HCT116 (cell line): ENCODE measurements at regions not wholly inside any gene's neighbourhood (a gene's known extent, or its start where the extent isn't known, plus 50 kb on each side); places are given as distances from the start of the nearest gene placed in this dataset.
"Not testable (repeated sequence)": the region's sequence is repeated elsewhere in the genome, so short reads cannot be mapped to it uniquely, and the experiment has no call there.

Experiments used
- ATAC-seq: fragments of 200-7000 bp; cut with Tn5 transposase; 2 replicates; pipeline ENCODE4 v1.9.1; 2020; ENCODE audit warnings: mild to moderate bottlenecking, moderate library complexity
- BruUV-seq: library from RNA; stranded (reverse); fragments of 400-500 nt; replicated peaks from 2 replicates; lab custom pipeline; 2021; lab: Mats Ljungman, UMichigan
- CTCF ChIA-PET: fragments of 300-600 bp; sonication (Branson Sonifier 250); formaldehyde crosslinking; loops from one replicate; lab custom pipeline; 2021; ENCODE audit warnings: antibody characterized with exemption; lab: Charles Lee
- POLR2A ChIA-PET: fragments of 300-600, 350-600 bp; sonication (Branson Sonifier 250); formaldehyde crosslinking; loops from one replicate; lab custom pipeline; 2021; ENCODE audit warnings: antibody characterized with exemption; lab: Charles Lee
- RAD21 ChIA-PET, 2 experiments: fragments of 300-600 bp; sonication (Branson Sonifier 250); formaldehyde crosslinking; loops; one replicate each; lab custom pipeline; 2023; ENCODE audit warnings: low total read pairs in 2 of 2; ENCODE audit not compliant: uncharacterized antibody in 2 of 2, unreplicated experiment in 2 of 2, low non-redundant PET in 1 of 2; lab: Charles Lee
- DNase-seq: peaks from one replicate; pipeline ENCODE4 v3.0.0-alpha.2; 2010; ENCODE audit warnings: low read depth, low spot score
- H2AFZ ChIP-seq: fragments of 200-600 bp; shearing (Covaris generic), sonication (generic); 2 replicates; pipeline ENCODE4 v1.6.1; 2017; ENCODE audit warnings: low read depth, mixed run types, mixed read lengths, antibody characterized with exemption, low read length; ENCODE audit not compliant: poor library complexity, severe bottlenecking
- H3K27ac ChIP-seq: 2 replicates; pipeline ENCODE4 v1.5.1; 2012; ENCODE audit warnings: low read depth, low read length
- H3K27me3 ChIP-seq: fragments of 200-600 bp; sonication (generic); 2 replicates; pipeline ENCODE4 v1.6.1; 2016; ENCODE audit warnings: mixed run types, low read length, mixed read lengths; ENCODE audit not compliant: insufficient read depth
- H3K36me3 ChIP-seq, 2 experiments: fragments of 200-500 bp in 1 of 2; fragments of 200-600 bp in 1 of 2; sonication (Bioruptor generic) in 1 of 2; sonication (generic) in 1 of 2; 2 replicates each; pipeline versions ENCODE4 v1.5.1 to v1.6.1; 2014 to 2016; ENCODE audit warnings: low read length in 2 of 2, inconsistent platforms in 1 of 2, mixed read lengths in 1 of 2, mixed run types in 1 of 2; ENCODE audit not compliant: insufficient read depth in 2 of 2, control insufficient read depth in 1 of 2
- H3K4me1 ChIP-seq, 2 experiments: fragments of 200-600 bp in 1 of 2; sonication (generic) in 1 of 2; 2 replicates each; pipeline versions ENCODE4 v1.5.1 to v1.6.1; 2012 to 2017; ENCODE audit warnings: low read length in 2 of 2, inconsistent platforms in 1 of 2, mild to moderate bottlenecking in 1 of 2, mixed read lengths in 1 of 2, mixed run types in 1 of 2, moderate library complexity in 1 of 2; ENCODE audit not compliant: insufficient read depth in 2 of 2, control insufficient read depth in 1 of 2
- H3K4me2 ChIP-seq: fragments of 200-600 bp; sonication (generic); 2 replicates; pipeline ENCODE4 v1.6.1; 2017; ENCODE audit warnings: mixed run types, low read length, mixed read lengths
- H3K4me3 ChIP-seq, 2 experiments: fragments of 200-600 bp in 1 of 2; sonication (generic) in 1 of 2; replicated peaks in 1 of 2; 2 replicates each; pipeline ENCODE4 v1.5.1; 2011 to 2016; ENCODE audit warnings: low read length in 2 of 2, control low read depth in 1 of 2, low read depth in 1 of 2, mild to moderate bottlenecking in 1 of 2, mixed read lengths in 1 of 2, mixed run types in 1 of 2
- H3K79me2 ChIP-seq: fragments of 200-600 bp; sonication (generic); 2 replicates; pipeline ENCODE4 v1.6.1; 2017; ENCODE audit warnings: mild to moderate bottlenecking, mixed run types, low read length, moderate library complexity, mixed read lengths; ENCODE audit not compliant: insufficient read depth
- H3K9ac ChIP-seq: fragments of 200-600 bp; sonication (generic); 2 replicates; pipeline ENCODE4 v1.6.1; 2016; ENCODE audit warnings: low read length, mixed read lengths
- H3K9me2 ChIP-seq: fragments of 200-600 bp; sonication (generic), shearing (Covaris generic); 2 replicates; pipeline ENCODE4 v1.6.1; 2017; ENCODE audit warnings: mixed run types, mild to moderate bottlenecking, moderate library complexity; ENCODE audit not compliant: insufficient read depth
- H3K9me3 ChIP-seq, 2 experiments: fragments of 200-500 bp in 1 of 2; fragments of 200-600 bp in 1 of 2; sonication (Bioruptor generic) in 1 of 2; sonication (generic) in 1 of 2; 2 replicates each; pipeline ENCODE4 v1.6.1; 2014 to 2017; ENCODE audit warnings: low read length in 2 of 2, mixed read lengths in 2 of 2, inconsistent platforms in 1 of 2, low read depth in 1 of 2, mild to moderate bottlenecking in 1 of 2, mixed run types in 1 of 2, moderate library complexity in 1 of 2; ENCODE audit not compliant: control insufficient read depth in 1 of 2, insufficient read depth in 1 of 2
- H4K20me1 ChIP-seq: fragments of 200-600 bp; sonication (generic), shearing (Covaris generic); 2 replicates; pipeline ENCODE4 v1.6.1; 2017; ENCODE audit warnings: mixed run types, mild to moderate bottlenecking, moderate library complexity; ENCODE audit not compliant: insufficient read depth
- EGR1 ChIP-seq: IDR thresholded peaks from 2 replicates; pipeline ENCODE4 v1.6.1; 2012; ENCODE audit warnings: low read depth
- ELF1 ChIP-seq: IDR thresholded peaks from 2 replicates; pipeline ENCODE4 v1.6.1; 2012; ENCODE audit warnings: low read depth, borderline replicate concordance
- EZH2 ChIP-seq: fragments of 200-600 bp; sonication (generic); IDR thresholded peaks from 2 replicates; pipeline ENCODE4 v1.6.1; 2017; ENCODE audit warnings: antibody characterized with exemption, mixed run types
- EZH2phosphoT487 ChIP-seq: fragments of 200-600 bp; IDR thresholded peaks from 2 replicates; pipeline ENCODE4 v1.6.1; 2018; ENCODE audit warnings: antibody characterized with exemption, borderline replicate concordance
- JUND ChIP-seq: IDR thresholded peaks from 2 replicates; pipeline ENCODE4 v1.6.1; 2012
- POLR2A ChIP-seq: IDR thresholded peaks from 2 replicates; pipeline ENCODE4 v1.7.0; 2011; ENCODE audit warnings: borderline replicate concordance; ENCODE audit not compliant: insufficient read depth, insufficient read length; ENCODE audit errors: extremely low read depth
- RAD21 ChIP-seq: IDR thresholded peaks from 2 replicates; pipeline ENCODE4 v1.6.1; 2012; ENCODE audit warnings: low read depth, mild to moderate bottlenecking
- YY1 ChIP-seq: IDR thresholded peaks from 2 replicates; pipeline ENCODE4 v1.6.1; 2011; ENCODE audit warnings: low read length, low read depth, moderate library complexity, mild to moderate bottlenecking; ENCODE audit not compliant: insufficient replicate concordance; ENCODE audit errors: extremely low read depth
- ZFX ChIP-seq: fragments of 450-650 bp; IDR thresholded peaks from 2 replicates; pipeline ENCODE4 v1.6.1; 2017
- intact Hi-C: fragments of 100-400 bp; cut with micrococcal nuclease; formaldehyde crosslinking; loops from 2 replicates; pipeline ENCODE4 v1.10.0; 2022
- TF ChIP-seq, protein P1 (sequence below): IDR thresholded peaks from 2 replicates; pipeline ENCODE4 v1.6.1; 2012
- TF ChIP-seq, protein P2 (sequence below): IDR thresholded peaks from 2 replicates; pipeline ENCODE4 v1.6.1; 2012
- TF ChIP-seq, protein P3 (sequence below): IDR thresholded peaks from 2 replicates; pipeline ENCODE4 v1.6.1; 2012; ENCODE audit warnings: low read depth
- TF ChIP-seq, protein P4 (sequence below), 3 experiments: fragments of 200-600 bp in 1 of 3; sonication (generic) in 1 of 3; IDR thresholded peaks in 2 of 3; conservative IDR thresholded peaks in 1 of 3; 2 replicates each; pipeline ENCODE4 v1.5.1; 2012 to 2017; ENCODE audit warnings: low read depth in 2 of 3, low read length in 2 of 3, antibody characterized with exemption in 1 of 3, borderline replicate concordance in 1 of 3, control low read depth in 1 of 3, mild to moderate bottlenecking in 1 of 3, mixed read lengths in 1 of 3, mixed run types in 1 of 3, moderate library complexity in 1 of 3; ENCODE audit not compliant: insufficient read depth in 1 of 3

DNA sequence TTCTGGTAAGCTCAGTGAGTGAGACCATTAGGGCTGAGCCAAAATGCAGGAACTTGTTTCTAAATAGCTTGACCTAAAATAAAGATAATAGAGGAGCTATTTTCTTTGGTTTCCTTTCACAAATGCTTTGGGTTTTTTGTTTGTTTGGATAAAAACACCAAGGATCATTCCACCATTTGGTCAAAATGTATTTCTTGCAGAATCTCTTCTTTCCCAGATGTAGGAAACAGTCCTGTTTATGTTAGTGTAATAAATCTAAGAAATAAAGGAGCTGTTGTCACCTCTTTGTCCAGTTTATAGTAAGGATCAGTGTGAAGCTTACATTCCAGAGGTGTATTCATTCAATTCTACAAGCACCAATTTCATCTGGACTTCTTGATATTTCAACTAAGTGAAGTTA lies 297.8 kb downstream of the GJA1 start:
- TF ChIP-seq ZFX (no peak), EGR1 (no peak), ELF1 (no peak), RAD21 (no peak), EZH2 (no peak), JUND (no peak), EZH2phosphoT487 (no peak), POLR2A (no peak), YY1 (no peak)
- TF ChIP-seq, protein P1, sequence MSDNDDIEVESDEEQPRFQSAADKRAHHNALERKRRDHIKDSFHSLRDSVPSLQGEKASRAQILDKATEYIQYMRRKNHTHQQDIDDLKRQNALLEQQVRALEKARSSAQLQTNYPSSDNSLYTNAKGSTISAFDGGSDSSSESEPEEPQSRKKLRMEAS, result no peak
- TF ChIP-seq, protein P2, sequence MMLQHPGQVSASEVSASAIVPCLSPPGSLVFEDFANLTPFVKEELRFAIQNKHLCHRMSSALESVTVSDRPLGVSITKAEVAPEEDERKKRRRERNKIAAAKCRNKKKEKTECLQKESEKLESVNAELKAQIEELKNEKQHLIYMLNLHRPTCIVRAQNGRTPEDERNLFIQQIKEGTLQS, result no peak
- TF ChIP-seq, protein P3, sequence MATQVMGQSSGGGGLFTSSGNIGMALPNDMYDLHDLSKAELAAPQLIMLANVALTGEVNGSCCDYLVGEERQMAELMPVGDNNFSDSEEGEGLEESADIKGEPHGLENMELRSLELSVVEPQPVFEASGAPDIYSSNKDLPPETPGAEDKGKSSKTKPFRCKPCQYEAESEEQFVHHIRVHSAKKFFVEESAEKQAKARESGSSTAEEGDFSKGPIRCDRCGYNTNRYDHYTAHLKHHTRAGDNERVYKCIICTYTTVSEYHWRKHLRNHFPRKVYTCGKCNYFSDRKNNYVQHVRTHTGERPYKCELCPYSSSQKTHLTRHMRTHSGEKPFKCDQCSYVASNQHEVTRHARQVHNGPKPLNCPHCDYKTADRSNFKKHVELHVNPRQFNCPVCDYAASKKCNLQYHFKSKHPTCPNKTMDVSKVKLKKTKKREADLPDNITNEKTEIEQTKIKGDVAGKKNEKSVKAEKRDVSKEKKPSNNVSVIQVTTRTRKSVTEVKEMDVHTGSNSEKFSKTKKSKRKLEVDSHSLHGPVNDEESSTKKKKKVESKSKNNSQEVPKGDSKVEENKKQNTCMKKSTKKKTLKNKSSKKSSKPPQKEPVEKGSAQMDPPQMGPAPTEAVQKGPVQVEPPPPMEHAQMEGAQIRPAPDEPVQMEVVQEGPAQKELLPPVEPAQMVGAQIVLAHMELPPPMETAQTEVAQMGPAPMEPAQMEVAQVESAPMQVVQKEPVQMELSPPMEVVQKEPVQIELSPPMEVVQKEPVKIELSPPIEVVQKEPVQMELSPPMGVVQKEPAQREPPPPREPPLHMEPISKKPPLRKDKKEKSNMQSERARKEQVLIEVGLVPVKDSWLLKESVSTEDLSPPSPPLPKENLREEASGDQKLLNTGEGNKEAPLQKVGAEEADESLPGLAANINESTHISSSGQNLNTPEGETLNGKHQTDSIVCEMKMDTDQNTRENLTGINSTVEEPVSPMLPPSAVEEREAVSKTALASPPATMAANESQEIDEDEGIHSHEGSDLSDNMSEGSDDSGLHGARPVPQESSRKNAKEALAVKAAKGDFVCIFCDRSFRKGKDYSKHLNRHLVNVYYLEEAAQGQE, result no peak
- TF ChIP-seq, protein P4, sequence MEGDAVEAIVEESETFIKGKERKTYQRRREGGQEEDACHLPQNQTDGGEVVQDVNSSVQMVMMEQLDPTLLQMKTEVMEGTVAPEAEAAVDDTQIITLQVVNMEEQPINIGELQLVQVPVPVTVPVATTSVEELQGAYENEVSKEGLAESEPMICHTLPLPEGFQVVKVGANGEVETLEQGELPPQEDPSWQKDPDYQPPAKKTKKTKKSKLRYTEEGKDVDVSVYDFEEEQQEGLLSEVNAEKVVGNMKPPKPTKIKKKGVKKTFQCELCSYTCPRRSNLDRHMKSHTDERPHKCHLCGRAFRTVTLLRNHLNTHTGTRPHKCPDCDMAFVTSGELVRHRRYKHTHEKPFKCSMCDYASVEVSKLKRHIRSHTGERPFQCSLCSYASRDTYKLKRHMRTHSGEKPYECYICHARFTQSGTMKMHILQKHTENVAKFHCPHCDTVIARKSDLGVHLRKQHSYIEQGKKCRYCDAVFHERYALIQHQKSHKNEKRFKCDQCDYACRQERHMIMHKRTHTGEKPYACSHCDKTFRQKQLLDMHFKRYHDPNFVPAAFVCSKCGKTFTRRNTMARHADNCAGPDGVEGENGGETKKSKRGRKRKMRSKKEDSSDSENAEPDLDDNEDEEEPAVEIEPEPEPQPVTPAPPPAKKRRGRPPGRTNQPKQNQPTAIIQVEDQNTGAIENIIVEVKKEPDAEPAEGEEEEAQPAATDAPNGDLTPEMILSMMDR (IDR thresholded peaks at IDR 0.05 in 2 of 3, conservative IDR thresholded peaks at IDR 0.05 in 1 of 3; ENCODE audit: borderline replicate concordance in 1 of 3, insufficient read depth in 1 of 3, low read depth in 2 of 3, low read length in 2 of 3), result no peak
- Histone ChIP-seq H3K9me3 (no peaks in the 10 kb centered on the region; a peak in 1 of 4 replicates), H3K79me2 (no peaks in the 10 kb centered on the region), H3K4me1 (no peaks in the 10 kb centered on the region), H3K36me3 (no peaks in the 10 kb centered on the region), H3K9me2 (no peaks in the 10 kb centered on the region), H3K4me2 (no peak overlapping the region), H4K20me1 (no peaks in the 10 kb centered on the region; the same call in 1 of the 2 replicates), H3K4me3 (no peak overlapping the region), H2AFZ (peak overlapping the region; percentile 68), H3K27me3 (no peaks in the 10 kb centered on the region), H3K9ac (no peak overlapping the region), H3K27ac (no peak overlapping the region)
- ATAC-seq (no peak), DNase-seq (no peak)
- ChIA-PET POLR2A (no interaction called here), RAD21 (no interaction called here), CTCF (no interaction called here)
- BruUV-seq, result no TSS peak
- intact Hi-C loops, result no loop called here

DNA sequence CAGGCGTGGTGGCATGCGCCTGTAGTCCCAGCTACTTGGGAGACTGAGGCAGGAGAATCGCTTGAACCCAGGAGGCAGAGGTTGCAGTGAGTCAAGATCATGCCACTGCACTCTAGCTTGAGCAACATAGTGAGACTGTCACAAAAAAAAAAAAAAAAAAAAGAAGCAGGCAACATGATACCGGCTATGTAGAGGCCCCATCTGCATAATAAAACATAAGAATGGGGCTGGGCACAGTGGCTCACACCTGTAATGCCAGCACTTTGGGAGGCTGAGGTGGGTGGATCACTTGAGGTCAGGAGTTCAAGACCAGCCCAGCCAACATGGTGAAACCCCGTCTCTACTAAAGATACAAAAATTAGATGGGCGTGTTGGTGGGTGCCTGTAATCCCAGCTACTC lies 304.7 kb downstream of the GJA1 start:
- RAD21 ChIA-PET, result not testable (repeated sequence)

More for the DNA sequence above, 304.7 kb downstream of the GJA1 start:
- H3K9me2 ChIP-seq, H3K9me3 ChIP-seq, H3K4me1 ChIP-seq, H3K36me3 ChIP-seq, H3K9ac ChIP-seq, intact Hi-C loops, H3K27me3 ChIP-seq, ATAC-seq, CTCF ChIA-PET, H3K4me3 ChIP-seq, H3K27ac ChIP-seq, H2AFZ ChIP-seq, H3K4me2 ChIP-seq, H3K79me2 ChIP-seq, H4K20me1 ChIP-seq, DNase-seq, BruUV-seq: not testable (repeated sequence)
- POLR2A ChIA-PET, result interaction anchor here (0.6 kb wide), 1 partner anchor 15 kb away, joined by 3 read pairs; no protein-coding TSS in a partner anchor
